ENCODE measurements at regions not wholly inside any gene's neighbourhood (a gene's known extent, or its start where the extent isn't known, plus 50 kb on each side); places are given as distances from the start of the nearest gene placed in this dataset.
"Not testable (repeated sequence)": the region's sequence is repeated elsewhere in the genome, so short reads cannot be mapped to it uniquely, and the experiment has no call there.

- no peak for DNase-seq
These were observed 1159.5 kb downstream of the TBC1D22A start for GRCh38 chr22:47921906-47922305.

GRCh38 chr22:47920380-47920959 lies 1158.0 kb downstream of the TBC1D22A start:
- DNase-seq: no peak

- no peak for DNase-seq
These were observed 1157.4 kb downstream of the TBC1D22A start for GRCh38 chr22:47919893-47920292.

- DNase-seq: no peak
These were observed 1156.6 kb downstream of the TBC1D22A start for GRCh38 chr22:47919001-47919441.

GRCh38 chr22:47918276-47918921 lies 1155.9 kb downstream of the TBC1D22A start:
- no peak for DNase-seq

GRCh38 chr22:47914481-47915097 lies 1152.1 kb downstream of the TBC1D22A start:
- DNase-seq: no peak

- DNase-seq: no peak
These were observed 1140.3 kb downstream of the TBC1D22A start for GRCh38 chr22:47902646-47903180.

GRCh38 chr22:47901911-47902310 lies 1139.5 kb downstream of the TBC1D22A start:
- no peak for DNase-seq

GRCh38 chr22:47899894-47900293 lies 1137.4 kb downstream of the TBC1D22A start:
- no peak for DNase-seq

- no peak for DNase-seq
These were observed 1136.5 kb downstream of the TBC1D22A start for GRCh38 chr22:47898946-47899345.

GRCh38 chr22:47891609-47892008 lies 1129.2 kb downstream of the TBC1D22A start:
- no peak for DNase-seq

- DNase-seq: no peak
These were observed 1126.4 kb downstream of the TBC1D22A start for GRCh38 chr22:47888817-47889216.

GRCh38 chr22:47884775-47885174 lies 1122.3 kb downstream of the TBC1D22A start:
- DNase-seq: no peak

GRCh38 chr22:47884200-47884599 lies 1121.8 kb downstream of the TBC1D22A start:
- no peak for DNase-seq

GRCh38 chr22:47883757-47884156 lies 1121.3 kb downstream of the TBC1D22A start:
- DNase-seq: no peak

GRCh38 chr22:47879346-47879745 lies 1116.9 kb downstream of the TBC1D22A start:
- DNase-seq: no peak

GRCh38 chr22:47878460-47878859 lies 1116.0 kb downstream of the TBC1D22A start:
- DNase-seq: no peak

- DNase-seq: no peak
These were observed 1110.5 kb downstream of the TBC1D22A start for GRCh38 chr22:47872761-47873535.

- no peak for DNase-seq
These were observed 1103.2 kb downstream of the TBC1D22A start for GRCh38 chr22:47865626-47866025.

- DNase-seq: no peak
These were observed 1099.9 kb downstream of the TBC1D22A start for GRCh38 chr22:47862394-47862793.

- DNase-seq: not testable (repeated sequence)
These were observed 1098.5 kb downstream of the TBC1D22A start for GRCh38 chr22:47860907-47861306.

- no peak for DNase-seq
These were observed 1097.6 kb downstream of the TBC1D22A start for GRCh38 chr22:47859881-47860525.

All from NCI-H2107 (cell line).